ENCODE measurements at regions not wholly inside any gene's neighbourhood (a gene's known extent, or its start where the extent isn't known, plus 50 kb on each side); places are given as distances from the start of the nearest gene placed in this dataset.

DNA sequence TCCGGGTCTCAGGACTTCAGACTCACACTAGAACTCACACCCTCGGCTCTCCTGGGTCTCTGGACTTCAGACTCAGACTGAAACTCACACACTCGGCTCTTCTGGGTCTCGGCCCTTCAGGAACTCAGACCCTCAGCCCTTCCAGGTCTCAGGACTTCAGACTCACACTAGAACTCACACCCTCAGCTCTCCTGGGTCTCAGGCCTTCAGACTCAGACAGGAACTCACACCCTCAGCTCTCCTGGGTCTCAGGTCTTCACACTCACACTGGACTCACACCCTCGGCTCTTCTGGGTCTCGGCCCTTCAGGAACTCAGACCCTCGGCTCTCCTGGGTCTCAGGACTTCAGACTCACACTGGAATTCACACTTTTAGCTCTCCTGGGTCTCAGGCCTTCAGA is 137.3 kb downstream of the CRLF2 start:
- no peaks in the 10 kb centered on the region for H3K9me2 ChIP-seq (replicated peaks; ENCODE audit: control insufficient read depth, low read length)
- H3K36me3 ChIP-seq (ENCODE audit: control insufficient read depth, low read length) = no peaks in the 10 kb centered on the region
- no peak overlapping the region for H3K27ac ChIP-seq (ENCODE audit: low read depth, low read length)
- no peaks in the 10 kb centered on the region for H3F3A ChIP-seq (ENCODE audit: control insufficient read depth, insufficient read depth)
- H3K9me3 ChIP-seq (ENCODE audit: control insufficient read depth, insufficient read depth, low read length) = no peaks in the 10 kb centered on the region; the same call in 1 of the 2 replicates
- TF ChIP-seq, protein P1, sequence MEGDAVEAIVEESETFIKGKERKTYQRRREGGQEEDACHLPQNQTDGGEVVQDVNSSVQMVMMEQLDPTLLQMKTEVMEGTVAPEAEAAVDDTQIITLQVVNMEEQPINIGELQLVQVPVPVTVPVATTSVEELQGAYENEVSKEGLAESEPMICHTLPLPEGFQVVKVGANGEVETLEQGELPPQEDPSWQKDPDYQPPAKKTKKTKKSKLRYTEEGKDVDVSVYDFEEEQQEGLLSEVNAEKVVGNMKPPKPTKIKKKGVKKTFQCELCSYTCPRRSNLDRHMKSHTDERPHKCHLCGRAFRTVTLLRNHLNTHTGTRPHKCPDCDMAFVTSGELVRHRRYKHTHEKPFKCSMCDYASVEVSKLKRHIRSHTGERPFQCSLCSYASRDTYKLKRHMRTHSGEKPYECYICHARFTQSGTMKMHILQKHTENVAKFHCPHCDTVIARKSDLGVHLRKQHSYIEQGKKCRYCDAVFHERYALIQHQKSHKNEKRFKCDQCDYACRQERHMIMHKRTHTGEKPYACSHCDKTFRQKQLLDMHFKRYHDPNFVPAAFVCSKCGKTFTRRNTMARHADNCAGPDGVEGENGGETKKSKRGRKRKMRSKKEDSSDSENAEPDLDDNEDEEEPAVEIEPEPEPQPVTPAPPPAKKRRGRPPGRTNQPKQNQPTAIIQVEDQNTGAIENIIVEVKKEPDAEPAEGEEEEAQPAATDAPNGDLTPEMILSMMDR (IDR thresholded peaks at IDR 0.05; ENCODE audit: low read depth, low read length, poor library complexity, severe bottlenecking) = no peak
- TF ChIP-seq EZH2phosphoT487 (IDR thresholded peaks at IDR 0.05; ENCODE audit: borderline replicate concordance, low read length) = no peak
- H3K4me1 ChIP-seq (ENCODE audit: control insufficient read depth, low read length) = no peaks in the 10 kb centered on the region
- H3K79me2 ChIP-seq (ENCODE audit: control insufficient read depth, low read length) = no peaks in the 10 kb centered on the region
- no peaks in the 10 kb centered on the region for H4K20me1 ChIP-seq (ENCODE audit: control insufficient read depth, insufficient read depth, low read depth, low read length)
- no peak overlapping the region for H3K4me2 ChIP-seq (ENCODE audit: low read length)
- no peaks in the 10 kb centered on the region for H3K27me3 ChIP-seq (ENCODE audit: control insufficient read depth, low read length)
- H3K4me3 ChIP-seq (ENCODE audit: low read length) = no peak overlapping the region

DNA sequence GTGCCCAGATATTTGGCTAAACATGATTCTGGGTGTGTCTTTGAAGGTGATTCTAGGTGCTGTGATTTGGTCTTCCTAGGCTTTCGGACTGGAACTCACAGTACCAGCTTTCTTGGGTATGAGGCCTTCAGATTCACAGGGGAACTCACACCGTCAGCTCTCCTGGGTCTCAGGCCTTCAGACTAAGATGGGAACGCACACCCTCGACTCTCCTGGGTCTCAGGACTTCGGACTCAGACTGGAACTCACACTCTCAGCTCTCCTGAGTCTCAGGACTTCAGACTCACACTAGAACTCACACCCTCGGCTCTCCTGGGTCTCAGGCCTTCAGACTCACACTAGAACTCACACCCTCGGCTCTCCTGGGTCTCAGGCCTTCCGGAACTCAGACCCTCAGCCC is 137.7 kb downstream of the CRLF2 start:
- Histone ChIP-seq H3K4me2 (ENCODE audit: low read length) (no peak overlapping the region), H3K36me3 (ENCODE audit: control insufficient read depth, low read length) (no peaks in the 10 kb centered on the region), H3F3A (ENCODE audit: control insufficient read depth, insufficient read depth) (no peaks in the 10 kb centered on the region), H3K4me1 (ENCODE audit: control insufficient read depth, low read length) (no peaks in the 10 kb centered on the region), H3K9me2 (replicated peaks; ENCODE audit: control insufficient read depth, low read length) (no peaks in the 10 kb centered on the region), H3K27ac (ENCODE audit: low read depth, low read length) (no peak overlapping the region), H3K27me3 (ENCODE audit: control insufficient read depth, low read length) (no peaks in the 10 kb centered on the region), H3K4me3 (ENCODE audit: low read length) (no peak overlapping the region), H4K20me1 (ENCODE audit: control insufficient read depth, insufficient read depth, low read depth, low read length) (no peaks in the 10 kb centered on the region), H3K9me3 (ENCODE audit: control insufficient read depth, insufficient read depth, low read length) (no peaks in the 10 kb centered on the region; the same call in 1 of the 2 replicates), H3K79me2 (ENCODE audit: control insufficient read depth, low read length) (no peaks in the 10 kb centered on the region)
- no peak for TF ChIP-seq EZH2phosphoT487 (IDR thresholded peaks at IDR 0.05; ENCODE audit: borderline replicate concordance, low read length)
- TF ChIP-seq, protein P1 (IDR thresholded peaks at IDR 0.05; ENCODE audit: low read depth, low read length, poor library complexity, severe bottlenecking) = no peak

DNA sequence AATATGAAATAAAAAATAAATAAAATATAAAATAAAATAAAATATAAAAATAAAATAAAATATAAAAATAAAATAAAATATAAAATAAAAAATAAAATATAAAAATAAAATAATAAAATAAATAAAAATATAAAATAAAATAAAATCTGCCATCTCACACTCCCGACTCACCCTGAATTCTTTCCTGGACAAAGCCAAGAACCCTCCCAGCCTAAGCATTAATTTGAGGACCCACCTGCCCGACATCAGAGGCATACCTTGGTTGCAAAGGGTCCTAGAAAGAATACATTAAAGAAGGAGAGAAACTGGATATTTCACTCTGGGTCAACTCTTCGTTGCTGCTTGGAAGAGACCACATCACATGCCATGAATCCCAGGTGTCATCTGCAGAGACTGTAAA is 138.3 kb downstream of the CRLF2 start:
- Histone ChIP-seq H3K36me3 (ENCODE audit: control insufficient read depth, low read length) (no peaks in the 10 kb centered on the region), H3K4me3 (ENCODE audit: low read length) (no peak overlapping the region), H3F3A (ENCODE audit: control insufficient read depth, insufficient read depth) (no peaks in the 10 kb centered on the region), H3K4me2 (ENCODE audit: low read length) (no peak overlapping the region), H3K27ac (ENCODE audit: low read depth, low read length) (no peak overlapping the region), H3K9me2 (replicated peaks; ENCODE audit: control insufficient read depth, low read length) (no peaks in the 10 kb centered on the region), H3K27me3 (ENCODE audit: control insufficient read depth, low read length) (no peaks in the 10 kb centered on the region), H3K9me3 (ENCODE audit: control insufficient read depth, insufficient read depth, low read length) (no peaks in the 10 kb centered on the region; the same call in 1 of the 2 replicates), H3K79me2 (ENCODE audit: control insufficient read depth, low read length) (no peaks in the 10 kb centered on the region), H4K20me1 (ENCODE audit: control insufficient read depth, insufficient read depth, low read depth, low read length) (no peaks in the 10 kb centered on the region), H3K4me1 (ENCODE audit: control insufficient read depth, low read length) (no peaks in the 10 kb centered on the region)
- no peak for TF ChIP-seq EZH2phosphoT487 (IDR thresholded peaks at IDR 0.05; ENCODE audit: borderline replicate concordance, low read length)
- TF ChIP-seq, protein P1 (IDR thresholded peaks at IDR 0.05; ENCODE audit: low read depth, low read length, poor library complexity, severe bottlenecking) = no peak

All from DOHH2 (cell line).